HEK293 (cell line): ENCODE measurements at regions not wholly inside any gene's neighbourhood (a gene's known extent, or its start where the extent isn't known, plus 50 kb on each side); places are given as distances from the start of the nearest gene placed in this dataset.
A peak's percentile ranks its signal among the peaks of the same experiment; 100 is the strongest.

ENCODE experiments used
- GFI1B ChIP-seq: fragments of 450-650 bp; formaldehyde crosslinking; IDR thresholded peaks from 2 replicates; pipeline ENCODE4 v1.5.1; 2016; ENCODE audit warnings: missing biosample characterization, missing genetic modification characterization
- KLF7 ChIP-seq: fragments of 450-650 bp; formaldehyde crosslinking; IDR thresholded peaks from 2 replicates; pipeline ENCODE4 v1.5.1; 2016; ENCODE audit warnings: missing biosample characterization, missing genetic modification characterization, borderline replicate concordance
- KLF8 ChIP-seq: fragments of 450-650 bp; formaldehyde crosslinking; IDR thresholded peaks from 2 replicates; pipeline ENCODE4 v1.5.1; 2016; ENCODE audit warnings: missing biosample characterization, missing genetic modification characterization
- TRIM28 ChIP-seq: IDR thresholded peaks from 2 replicates; pipeline ENCODE4 v1.6.1; 2011; ENCODE audit warnings: low read length, control low read depth, borderline replicate concordance
- WT1 ChIP-seq: fragments of 450-650 bp; formaldehyde crosslinking; IDR thresholded peaks from 2 replicates; pipeline ENCODE4 v1.5.1; 2016; ENCODE audit warnings: missing biosample characterization, missing genetic modification characterization
- ZFP69B ChIP-seq: fragments of 450-650 bp; formaldehyde crosslinking; IDR thresholded peaks from 2 replicates; pipeline ENCODE4 v1.5.1; 2016; ENCODE audit warnings: missing biosample characterization, missing genetic modification characterization
- ZNF114 ChIP-seq: fragments of 450-650 bp; formaldehyde crosslinking; IDR thresholded peaks from 2 replicates; pipeline ENCODE4 v1.5.0; 2017; ENCODE audit warnings: missing biosample characterization, missing genetic modification characterization
- ZNF155 ChIP-seq: fragments of 450-650 bp; formaldehyde crosslinking; IDR thresholded peaks from 2 replicates; pipeline ENCODE4 v1.5.1; 2016; ENCODE audit warnings: missing biosample characterization, missing genetic modification characterization
- ZNF221 ChIP-seq: fragments of 450-650 bp; formaldehyde crosslinking; IDR thresholded peaks from 2 replicates; pipeline ENCODE4 v1.5.1; 2017; ENCODE audit warnings: missing biosample characterization, missing genetic modification characterization, borderline replicate concordance
- ZNF239 ChIP-seq: fragments of 450-650 bp; formaldehyde crosslinking; IDR thresholded peaks from 2 replicates; pipeline ENCODE4 v1.5.1; 2016; ENCODE audit warnings: missing biosample characterization, missing genetic modification characterization
- ZNF24 ChIP-seq: fragments of 450-650 bp; formaldehyde crosslinking; IDR thresholded peaks from 2 replicates; pipeline ENCODE4 v1.5.1; 2016; ENCODE audit warnings: missing biosample characterization, missing genetic modification characterization
- ZNF302 ChIP-seq: fragments of 450-650 bp; formaldehyde crosslinking; IDR thresholded peaks from 2 replicates; pipeline ENCODE4 v1.5.1; 2016; ENCODE audit warnings: missing biosample characterization, missing genetic modification characterization, low read depth
- ZNF324 ChIP-seq: fragments of 450-650 bp; formaldehyde crosslinking; IDR thresholded peaks from 2 replicates; pipeline ENCODE4 v1.5.1; 2016; ENCODE audit warnings: missing biosample characterization, missing genetic modification characterization
- ZNF350 ChIP-seq: fragments of 450-650 bp; formaldehyde crosslinking; IDR thresholded peaks from 2 replicates; pipeline ENCODE4 v1.5.0; 2017; ENCODE audit warnings: missing biosample characterization, mild to moderate bottlenecking, missing genetic modification characterization
- ZNF37A ChIP-seq: fragments of 450-650 bp; IDR thresholded peaks from 2 replicates; pipeline ENCODE4 v1.5.1; 2018; ENCODE audit warnings: missing biosample characterization, missing genetic modification characterization
- ZNF423 ChIP-seq: fragments of 450-650 bp; formaldehyde crosslinking; IDR thresholded peaks from 2 replicates; pipeline ENCODE4 v1.5.1; 2016; ENCODE audit warnings: missing biosample characterization, missing genetic modification characterization
- ZNF600 ChIP-seq: fragments of 450-650 bp; formaldehyde crosslinking; IDR thresholded peaks from 2 replicates; pipeline ENCODE4 v1.5.1; 2016; ENCODE audit warnings: missing biosample characterization, missing genetic modification characterization
- ZNF626 ChIP-seq: fragments of 450-650 bp; sonication (Bioruptor Pico); formaldehyde crosslinking; IDR thresholded peaks from 2 replicates; pipeline ENCODE4 v1.5.1; 2018; ENCODE audit warnings: missing biosample characterization, missing genetic modification characterization, inconsistent platforms
- ZNF701 ChIP-seq: fragments of 450-650 bp; formaldehyde crosslinking; IDR thresholded peaks from 2 replicates; pipeline ENCODE4 v1.5.1; 2016; ENCODE audit warnings: missing biosample characterization, missing genetic modification characterization
- ZNF830 ChIP-seq: fragments of 450-650 bp; IDR thresholded peaks from 2 replicates; pipeline ENCODE4 v1.5.0; 2018; ENCODE audit warnings: missing biosample characterization, missing genetic modification characterization, low read depth, mild to moderate bottlenecking, moderate library complexity
- ZNF843 ChIP-seq: fragments of 450-650 bp; formaldehyde crosslinking; IDR thresholded peaks from 2 replicates; pipeline ENCODE4 v1.5.1; 2016; ENCODE audit warnings: missing biosample characterization, missing genetic modification characterization
- TF ChIP-seq, protein P1 (sequence below): fragments of 450-650 bp; formaldehyde crosslinking; IDR thresholded peaks from 2 replicates; pipeline ENCODE4 v1.5.1; 2016; ENCODE audit warnings: missing biosample characterization, missing genetic modification characterization
- TF ChIP-seq, protein P2 (sequence below): fragments of 450-650 bp; formaldehyde crosslinking; IDR thresholded peaks from 2 replicates; pipeline ENCODE4 v1.5.1; 2016; ENCODE audit warnings: missing biosample characterization, missing genetic modification characterization
- TF ChIP-seq, protein P3 (sequence below): fragments of 450-650 bp; formaldehyde crosslinking; IDR thresholded peaks from 2 replicates; pipeline ENCODE4 v1.5.1; 2016; ENCODE audit warnings: missing biosample characterization, missing genetic modification characterization
- TF ChIP-seq, protein P4 (sequence below): fragments of 450-650 bp; formaldehyde crosslinking; IDR thresholded peaks from 2 replicates; pipeline ENCODE4 v1.5.1; 2016; ENCODE audit warnings: missing biosample characterization, missing genetic modification characterization
- TF ChIP-seq, protein P5 (sequence below): fragments of 450-650 bp; IDR thresholded peaks from 2 replicates; pipeline ENCODE4 v1.5.1; 2018; ENCODE audit warnings: missing biosample characterization, missing genetic modification characterization
- TF ChIP-seq, protein P6 (sequence below): fragments of 450-650 bp; IDR thresholded peaks from 2 replicates; pipeline ENCODE4 v1.5.1; 2018; ENCODE audit warnings: missing biosample characterization, mild to moderate bottlenecking, missing genetic modification characterization

DNA sequence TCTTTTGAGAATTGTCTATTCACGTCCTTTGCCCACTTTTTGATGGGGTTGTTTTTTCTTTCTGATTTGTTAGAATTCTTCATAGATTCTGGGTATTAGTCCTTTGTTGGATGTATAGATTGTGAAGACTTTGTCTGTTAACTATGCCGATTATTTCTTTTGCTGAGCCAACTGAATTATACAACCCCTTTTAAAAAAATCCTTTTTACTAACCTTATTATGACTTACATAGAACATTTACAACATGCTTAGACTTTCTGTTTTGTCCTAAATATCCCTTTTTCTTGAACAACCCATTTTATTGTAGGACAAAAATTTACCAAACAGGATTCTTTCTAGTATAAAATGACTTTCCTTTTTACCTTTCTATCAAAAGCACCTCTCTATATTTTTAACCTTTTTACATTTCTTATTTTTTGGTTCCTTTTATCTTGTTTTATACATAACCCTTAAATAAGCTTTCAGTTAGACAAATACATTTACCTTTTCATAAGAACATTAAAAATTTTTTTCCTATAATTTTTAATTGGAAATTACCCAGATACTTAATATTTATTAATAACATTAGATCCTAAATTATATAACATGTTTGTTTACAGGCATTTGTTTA, 70.4 kb upstream of the TTLL7 start (continued):
- TF ChIP-seq, protein P1, sequence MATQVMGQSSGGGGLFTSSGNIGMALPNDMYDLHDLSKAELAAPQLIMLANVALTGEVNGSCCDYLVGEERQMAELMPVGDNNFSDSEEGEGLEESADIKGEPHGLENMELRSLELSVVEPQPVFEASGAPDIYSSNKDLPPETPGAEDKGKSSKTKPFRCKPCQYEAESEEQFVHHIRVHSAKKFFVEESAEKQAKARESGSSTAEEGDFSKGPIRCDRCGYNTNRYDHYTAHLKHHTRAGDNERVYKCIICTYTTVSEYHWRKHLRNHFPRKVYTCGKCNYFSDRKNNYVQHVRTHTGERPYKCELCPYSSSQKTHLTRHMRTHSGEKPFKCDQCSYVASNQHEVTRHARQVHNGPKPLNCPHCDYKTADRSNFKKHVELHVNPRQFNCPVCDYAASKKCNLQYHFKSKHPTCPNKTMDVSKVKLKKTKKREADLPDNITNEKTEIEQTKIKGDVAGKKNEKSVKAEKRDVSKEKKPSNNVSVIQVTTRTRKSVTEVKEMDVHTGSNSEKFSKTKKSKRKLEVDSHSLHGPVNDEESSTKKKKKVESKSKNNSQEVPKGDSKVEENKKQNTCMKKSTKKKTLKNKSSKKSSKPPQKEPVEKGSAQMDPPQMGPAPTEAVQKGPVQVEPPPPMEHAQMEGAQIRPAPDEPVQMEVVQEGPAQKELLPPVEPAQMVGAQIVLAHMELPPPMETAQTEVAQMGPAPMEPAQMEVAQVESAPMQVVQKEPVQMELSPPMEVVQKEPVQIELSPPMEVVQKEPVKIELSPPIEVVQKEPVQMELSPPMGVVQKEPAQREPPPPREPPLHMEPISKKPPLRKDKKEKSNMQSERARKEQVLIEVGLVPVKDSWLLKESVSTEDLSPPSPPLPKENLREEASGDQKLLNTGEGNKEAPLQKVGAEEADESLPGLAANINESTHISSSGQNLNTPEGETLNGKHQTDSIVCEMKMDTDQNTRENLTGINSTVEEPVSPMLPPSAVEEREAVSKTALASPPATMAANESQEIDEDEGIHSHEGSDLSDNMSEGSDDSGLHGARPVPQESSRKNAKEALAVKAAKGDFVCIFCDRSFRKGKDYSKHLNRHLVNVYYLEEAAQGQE (tag by site-specific recombination), result no peak
- no peak for TF ChIP-seq WT1 (tag by site-specific recombination)
- TF ChIP-seq, protein P2, sequence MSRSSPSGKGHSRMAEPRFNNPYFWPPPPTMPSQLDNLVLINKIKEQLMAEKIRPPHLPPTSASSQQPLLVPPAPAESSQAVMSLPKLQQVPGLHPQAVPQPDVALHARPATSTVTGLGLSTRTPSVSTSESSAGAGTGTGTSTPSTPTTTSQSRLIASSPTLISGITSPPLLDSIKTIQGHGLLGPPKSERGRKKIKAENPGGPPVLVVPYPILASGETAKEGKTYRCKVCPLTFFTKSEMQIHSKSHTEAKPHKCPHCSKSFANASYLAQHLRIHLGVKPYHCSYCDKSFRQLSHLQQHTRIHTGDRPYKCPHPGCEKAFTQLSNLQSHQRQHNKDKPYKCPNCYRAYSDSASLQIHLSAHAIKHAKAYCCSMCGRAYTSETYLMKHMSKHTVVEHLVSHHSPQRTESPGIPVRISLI (tag by site-specific recombination), result 0 out of 2 replicates have a peak, but pooled peaks have one; percentile 38
- no peak for TF ChIP-seq ZNF221 (tag by site-specific recombination)
- no peak for TF ChIP-seq ZNF155 (tag by site-specific recombination)
- TF ChIP-seq, protein P3, sequence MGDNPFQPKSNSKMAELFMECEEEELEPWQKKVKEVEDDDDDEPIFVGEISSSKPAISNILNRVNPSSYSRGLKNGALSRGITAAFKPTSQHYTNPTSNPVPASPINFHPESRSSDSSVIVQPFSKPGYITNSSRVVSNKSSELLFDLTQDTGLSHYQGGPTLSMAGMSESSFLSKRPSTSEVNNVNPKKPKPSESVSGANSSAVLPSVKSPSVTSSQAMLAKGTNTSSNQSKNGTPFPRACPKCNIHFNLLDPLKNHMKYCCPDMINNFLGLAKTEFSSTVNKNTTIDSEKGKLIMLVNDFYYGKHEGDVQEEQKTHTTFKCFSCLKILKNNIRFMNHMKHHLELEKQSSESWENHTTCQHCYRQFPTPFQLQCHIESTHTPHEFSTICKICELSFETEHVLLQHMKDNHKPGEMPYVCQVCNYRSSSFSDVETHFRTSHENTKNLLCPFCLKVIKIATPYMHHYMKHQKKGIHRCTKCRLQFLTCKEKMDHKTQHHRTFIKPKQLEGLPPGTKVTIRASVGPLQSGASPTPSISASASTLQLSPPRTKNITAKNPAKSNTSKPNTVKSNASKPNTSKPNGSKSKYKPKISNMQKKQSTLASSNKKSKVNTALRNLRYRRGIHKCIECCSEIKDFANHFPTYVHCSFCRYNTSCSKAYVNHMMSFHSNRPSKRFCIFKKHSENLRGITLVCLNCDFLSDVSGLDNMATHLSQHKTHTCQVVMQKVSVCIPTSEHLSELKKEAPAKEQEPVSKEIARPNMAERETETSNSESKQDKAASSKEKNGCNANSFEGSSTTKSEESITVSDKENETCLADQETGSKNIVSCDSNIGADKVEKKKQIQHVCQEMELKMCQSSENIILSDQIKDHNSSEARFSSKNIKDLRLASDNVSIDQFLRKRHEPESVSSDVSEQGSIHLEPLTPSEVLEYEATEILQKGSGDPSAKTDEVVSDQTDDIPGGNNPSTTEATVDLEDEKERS, result peak; percentile 88
- no peak for TF ChIP-seq ZNF37A (tag by site-specific recombination)
- no peak for TF ChIP-seq ZNF114
- no peak for TF ChIP-seq ZNF302
- peak; percentile 75; the same call in 1 of the 2 replicates for TF ChIP-seq ZNF626 (tag by site-specific recombination)
- TF ChIP-seq ZNF350 (tag by site-specific recombination), result no peak
- no peak for TF ChIP-seq ZNF830 (tag by site-specific recombination)
- TF ChIP-seq GFI1B, result no peak
- TF ChIP-seq ZNF843 (tag by site-specific recombination), result no peak
- TF ChIP-seq KLF8 (tag by site-specific recombination), result no peak
- TF ChIP-seq ZNF324 (tag by site-specific recombination), result no peak
- TF ChIP-seq KLF7 (tag by site-specific recombination), result no peak
- TF ChIP-seq ZNF701 (tag by site-specific recombination), result no peak
- TF ChIP-seq ZNF423, result no peak
- TF ChIP-seq ZFP69B, result no peak
- TF ChIP-seq ZNF24 (tag by site-specific recombination), result no peak
- TF ChIP-seq, protein P4, sequence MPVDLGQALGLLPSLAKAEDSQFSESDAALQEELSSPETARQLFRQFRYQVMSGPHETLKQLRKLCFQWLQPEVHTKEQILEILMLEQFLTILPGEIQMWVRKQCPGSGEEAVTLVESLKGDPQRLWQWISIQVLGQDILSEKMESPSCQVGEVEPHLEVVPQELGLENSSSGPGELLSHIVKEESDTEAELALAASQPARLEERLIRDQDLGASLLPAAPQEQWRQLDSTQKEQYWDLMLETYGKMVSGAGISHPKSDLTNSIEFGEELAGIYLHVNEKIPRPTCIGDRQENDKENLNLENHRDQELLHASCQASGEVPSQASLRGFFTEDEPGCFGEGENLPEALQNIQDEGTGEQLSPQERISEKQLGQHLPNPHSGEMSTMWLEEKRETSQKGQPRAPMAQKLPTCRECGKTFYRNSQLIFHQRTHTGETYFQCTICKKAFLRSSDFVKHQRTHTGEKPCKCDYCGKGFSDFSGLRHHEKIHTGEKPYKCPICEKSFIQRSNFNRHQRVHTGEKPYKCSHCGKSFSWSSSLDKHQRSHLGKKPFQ (tag by site-specific recombination), result no peak
- TF ChIP-seq TRIM28, result peak; percentile 99
- no peak for TF ChIP-seq ZNF600 (tag by site-specific recombination)
- TF ChIP-seq, protein P5, sequence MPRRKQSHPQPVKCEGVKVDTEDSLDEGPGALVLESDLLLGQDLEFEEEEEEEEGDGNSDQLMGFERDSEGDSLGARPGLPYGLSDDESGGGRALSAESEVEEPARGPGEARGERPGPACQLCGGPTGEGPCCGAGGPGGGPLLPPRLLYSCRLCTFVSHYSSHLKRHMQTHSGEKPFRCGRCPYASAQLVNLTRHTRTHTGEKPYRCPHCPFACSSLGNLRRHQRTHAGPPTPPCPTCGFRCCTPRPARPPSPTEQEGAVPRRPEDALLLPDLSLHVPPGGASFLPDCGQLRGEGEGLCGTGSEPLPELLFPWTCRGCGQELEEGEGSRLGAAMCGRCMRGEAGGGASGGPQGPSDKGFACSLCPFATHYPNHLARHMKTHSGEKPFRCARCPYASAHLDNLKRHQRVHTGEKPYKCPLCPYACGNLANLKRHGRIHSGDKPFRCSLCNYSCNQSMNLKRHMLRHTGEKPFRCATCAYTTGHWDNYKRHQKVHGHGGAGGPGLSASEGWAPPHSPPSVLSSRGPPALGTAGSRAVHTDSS, result no peak
- TF ChIP-seq, protein P6, sequence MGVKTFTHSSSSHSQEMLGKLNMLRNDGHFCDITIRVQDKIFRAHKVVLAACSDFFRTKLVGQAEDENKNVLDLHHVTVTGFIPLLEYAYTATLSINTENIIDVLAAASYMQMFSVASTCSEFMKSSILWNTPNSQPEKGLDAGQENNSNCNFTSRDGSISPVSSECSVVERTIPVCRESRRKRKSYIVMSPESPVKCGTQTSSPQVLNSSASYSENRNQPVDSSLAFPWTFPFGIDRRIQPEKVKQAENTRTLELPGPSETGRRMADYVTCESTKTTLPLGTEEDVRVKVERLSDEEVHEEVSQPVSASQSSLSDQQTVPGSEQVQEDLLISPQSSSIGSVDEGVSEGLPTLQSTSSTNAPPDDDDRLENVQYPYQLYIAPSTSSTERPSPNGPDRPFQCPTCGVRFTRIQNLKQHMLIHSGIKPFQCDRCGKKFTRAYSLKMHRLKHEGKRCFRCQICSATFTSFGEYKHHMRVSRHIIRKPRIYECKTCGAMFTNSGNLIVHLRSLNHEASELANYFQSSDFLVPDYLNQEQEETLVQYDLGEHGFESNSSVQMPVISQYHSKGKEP, result no peak
- TF ChIP-seq ZNF239 (tag by site-specific recombination), result no peak
